HG03439 (cell line): ENCODE measurements at regions not wholly inside any gene's neighbourhood (a gene's known extent, or its start where the extent isn't known, plus 50 kb on each side); places are given as distances from the start of the nearest gene placed in this dataset.

Source experiments
- ATAC-seq: cut with Tn5 transposase; IDR thresholded peaks from one replicate; pipeline ENCODE4 v1.9.1; 2021; ENCODE audit warnings: mild to moderate bottlenecking, moderate library complexity; ENCODE audit not compliant: unreplicated experiment

GRCh38 chr4:178693816-178694215, 1251.6 kb upstream of the AGA start:
- no peak for ATAC-seq

GRCh38 chr4:178696515-178696914, 1254.3 kb upstream of the AGA start:
- no peak for ATAC-seq

- no peak for ATAC-seq
These were observed 1270.2 kb upstream of the AGA start for GRCh38 chr4:178712486-178712885.

DNA sequence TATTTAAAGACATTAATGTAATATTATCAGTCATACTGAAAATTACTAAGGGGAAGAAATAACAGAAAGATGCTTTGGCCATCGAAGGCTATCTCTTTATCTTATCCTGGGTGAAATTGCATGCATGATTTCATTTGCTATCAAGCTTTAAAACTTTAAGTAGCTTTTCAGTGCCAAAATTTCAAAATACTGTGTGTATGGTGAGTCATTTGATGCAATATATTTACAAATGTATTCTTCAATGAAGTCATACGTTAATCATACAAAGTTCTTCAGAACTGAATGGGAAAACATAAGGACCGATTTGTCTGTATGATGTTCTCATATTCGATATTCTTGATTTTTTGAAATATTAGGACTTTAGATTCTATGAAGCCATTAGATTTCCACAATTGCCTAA, 1295.8 kb upstream of the AGA start:
- ATAC-seq, result no peak

GRCh38 chr4:178745203-178745602, 1303.0 kb upstream of the AGA start:
- ATAC-seq, result no peak

DNA sequence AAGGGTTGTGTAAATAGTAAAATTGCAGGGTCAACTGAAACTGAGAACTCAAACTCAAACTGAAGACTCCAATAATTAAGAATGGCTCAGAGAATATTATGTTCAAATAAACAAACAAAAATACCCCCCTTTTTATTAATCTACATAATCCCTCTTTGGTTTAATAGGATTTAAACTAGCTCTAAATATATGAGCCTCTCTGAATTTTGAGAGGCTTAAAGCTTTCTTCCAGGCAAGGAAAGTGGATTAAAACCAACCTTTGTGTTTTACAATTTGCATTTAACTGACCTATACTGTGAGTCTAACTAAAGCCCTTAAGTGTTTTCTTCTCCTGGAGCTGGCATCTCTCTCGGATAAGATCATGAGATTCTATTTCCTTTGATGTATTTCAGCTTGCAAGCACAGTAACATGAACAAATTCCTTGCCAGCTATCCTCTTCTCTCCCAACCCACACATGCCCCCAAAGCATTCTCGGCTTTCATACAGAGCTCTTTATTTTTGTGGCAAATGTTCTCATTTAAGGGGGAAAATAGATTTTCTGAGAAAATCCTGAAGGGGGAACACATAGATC, 1310.8 kb upstream of the AGA start:
- ATAC-seq, result no peak

- no peak for ATAC-seq
These were observed 1336.3 kb upstream of the AGA start for GRCh38 chr4:178778496-178778895.

- no peak for ATAC-seq
These were observed 1339.5 kb upstream of the AGA start for GRCh38 chr4:178781779-178782178.

DNA sequence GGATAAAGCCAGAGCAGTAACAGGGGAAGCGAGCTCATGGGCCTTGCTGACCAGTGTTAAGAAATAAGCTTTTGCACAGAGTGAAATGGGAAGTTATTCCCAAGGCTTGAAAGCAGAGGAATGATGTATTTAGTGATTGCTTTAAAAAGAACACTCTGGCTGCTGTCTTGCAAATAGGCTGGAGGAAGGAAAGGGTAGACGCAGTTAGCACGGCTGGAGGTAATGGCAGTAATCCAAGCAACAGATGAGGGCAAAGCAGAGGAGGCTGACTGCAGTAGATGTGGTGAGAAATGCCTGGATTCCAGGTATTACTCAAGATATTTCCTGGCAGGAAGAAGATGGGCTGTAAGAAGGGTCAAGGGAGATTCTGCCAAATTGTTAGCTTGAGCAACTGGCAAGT, 1342.3 kb upstream of the AGA start:
- no peak for ATAC-seq

DNA sequence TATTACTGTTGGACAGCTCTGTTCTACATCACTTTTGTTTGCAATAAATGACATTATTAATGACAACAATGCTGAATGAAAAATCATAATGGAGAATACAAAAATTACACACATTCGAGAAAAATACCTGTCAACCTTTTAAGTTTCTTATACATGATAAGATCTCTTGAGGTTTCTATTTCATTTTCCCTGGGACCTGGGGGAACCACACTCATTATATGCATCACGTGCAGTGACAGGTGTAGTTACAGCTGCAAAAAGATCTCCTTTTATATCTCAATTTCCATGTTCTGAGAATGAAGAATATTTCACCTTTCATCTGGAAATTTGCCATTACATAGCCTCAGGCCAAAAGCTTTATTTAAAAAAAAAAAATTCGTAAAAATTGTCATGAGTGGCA, 1347.0 kb upstream of the AGA start:
- ATAC-seq, result no peak

DNA sequence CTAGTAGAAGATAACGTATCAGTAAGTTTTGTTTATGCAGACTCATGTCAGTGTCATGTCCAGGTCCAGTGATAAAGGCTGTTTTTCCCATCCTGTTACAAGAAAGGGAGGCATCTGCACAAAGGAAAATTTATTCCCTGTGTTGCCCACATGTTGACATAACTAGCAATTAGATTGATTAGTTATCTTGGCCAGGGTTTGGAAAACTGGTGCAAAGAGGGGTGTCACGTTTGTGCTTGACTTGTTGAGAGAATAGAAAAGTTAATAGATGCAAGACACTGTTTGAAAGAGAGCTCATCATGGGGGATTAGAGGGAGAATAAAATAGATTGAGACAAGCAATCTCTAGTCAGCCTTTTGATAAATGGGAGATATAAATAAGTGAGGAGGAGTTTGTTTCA, 1357.0 kb upstream of the AGA start:
- ATAC-seq, result no peak

DNA sequence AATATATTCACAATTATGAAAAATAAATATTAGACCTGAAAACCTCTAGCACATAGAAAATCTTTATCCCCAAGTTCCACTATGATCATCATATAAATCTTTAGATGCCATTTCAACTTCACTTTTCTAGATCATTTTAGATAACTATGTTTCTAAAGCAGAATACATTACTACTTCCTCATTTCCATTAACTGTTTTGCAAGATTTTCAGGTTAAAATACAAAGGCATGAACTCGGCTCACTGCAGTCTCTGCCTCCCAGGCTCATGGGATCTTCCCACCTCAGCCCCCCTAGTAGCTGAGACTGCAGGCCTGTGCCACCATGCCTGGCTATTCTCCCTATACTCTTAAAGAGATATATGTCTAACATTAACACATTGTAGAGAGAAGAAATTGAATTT, 1365.9 kb upstream of the AGA start:
- no peak for ATAC-seq

DNA sequence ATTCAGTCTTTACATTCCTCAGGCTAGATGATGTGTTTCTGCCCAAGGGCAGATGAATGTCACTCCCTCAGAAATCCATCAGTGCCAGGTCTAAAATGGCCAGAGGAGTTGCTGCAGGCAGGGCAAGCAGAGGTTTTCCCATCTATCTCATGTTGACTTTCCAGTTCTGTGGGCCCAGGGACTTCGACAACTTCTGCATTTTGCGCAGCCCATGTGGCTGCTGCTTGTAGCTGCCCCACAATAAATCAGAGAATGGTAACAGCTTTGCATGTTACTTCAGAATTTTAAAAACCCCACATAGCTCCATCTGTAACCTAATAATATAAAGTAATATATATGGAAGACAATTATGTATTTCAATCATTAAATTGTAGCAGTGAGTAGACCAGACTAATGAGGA, 1367.7 kb upstream of the AGA start:
- ATAC-seq, result no peak

DNA sequence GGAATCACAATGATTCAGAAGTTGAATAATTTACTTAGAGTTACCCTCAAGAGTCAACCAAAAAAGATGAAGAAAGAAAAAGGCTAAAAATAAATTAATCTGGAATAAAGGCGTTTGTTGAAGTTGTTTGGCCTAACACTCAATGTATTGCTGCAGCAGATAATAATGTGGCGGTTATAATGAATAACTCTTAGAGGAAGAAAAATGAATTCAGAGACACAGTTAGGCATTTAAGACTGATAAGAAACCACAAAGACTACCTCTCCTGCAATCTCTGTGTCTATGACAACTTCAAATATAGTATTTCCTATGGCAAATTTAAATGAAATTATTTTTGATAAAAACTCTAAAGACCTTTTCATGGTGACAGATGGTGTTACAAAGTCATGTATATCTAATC, 1369.1 kb upstream of the AGA start:
- ATAC-seq, result no peak

DNA sequence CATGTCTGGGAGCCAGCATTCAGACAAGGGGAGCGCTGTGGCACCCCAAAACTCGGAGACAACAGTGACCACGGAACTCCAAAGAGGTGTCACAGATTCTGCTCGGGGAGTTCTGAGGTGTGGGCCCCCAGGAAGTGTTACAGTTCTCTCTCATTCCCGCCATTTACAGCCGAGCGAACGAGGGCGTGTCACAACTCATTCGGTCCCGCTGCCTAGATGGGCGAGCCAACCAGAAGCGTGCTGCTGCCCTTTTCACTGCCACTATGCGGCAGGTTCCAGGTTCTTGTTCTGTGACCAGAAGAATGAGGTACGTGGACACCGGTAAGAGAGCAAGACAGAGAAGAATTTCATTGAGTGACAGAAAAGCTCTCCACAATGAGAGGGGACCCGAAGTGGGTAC, 1370.6 kb upstream of the AGA start:
- ATAC-seq, result no peak

- no peak for ATAC-seq
These were observed 1372.7 kb upstream of the AGA start for GRCh38 chr4:178814908-178815307.

DNA sequence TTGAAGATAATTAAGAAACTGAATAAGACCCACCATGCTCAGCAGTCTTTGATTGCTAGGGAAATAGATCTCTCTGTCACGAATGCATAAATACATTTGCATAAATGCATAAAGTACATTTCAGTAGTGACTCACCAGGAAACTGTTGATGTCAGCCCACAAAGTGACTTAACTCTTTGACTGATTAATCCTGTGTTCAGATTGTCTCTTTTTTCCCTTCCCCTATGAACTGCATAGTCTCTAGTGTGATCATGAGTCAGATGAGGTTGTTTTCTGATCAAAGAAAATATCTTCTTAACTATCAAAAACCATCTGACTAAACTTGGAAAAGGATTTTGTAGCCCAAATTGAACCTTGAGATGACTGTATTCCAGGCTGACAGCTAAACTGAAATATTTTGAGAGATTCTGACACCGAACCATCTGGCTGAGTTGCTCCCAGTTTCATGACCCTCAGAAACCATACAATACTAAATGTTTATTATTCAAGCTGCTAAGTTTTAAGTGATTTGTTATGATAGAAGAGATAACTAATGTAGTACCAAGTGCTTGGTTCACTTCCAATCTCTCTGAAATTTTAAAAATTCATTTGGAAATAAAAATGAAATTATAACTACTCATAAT, 1381.5 kb upstream of the AGA start:
- no peak for ATAC-seq

DNA sequence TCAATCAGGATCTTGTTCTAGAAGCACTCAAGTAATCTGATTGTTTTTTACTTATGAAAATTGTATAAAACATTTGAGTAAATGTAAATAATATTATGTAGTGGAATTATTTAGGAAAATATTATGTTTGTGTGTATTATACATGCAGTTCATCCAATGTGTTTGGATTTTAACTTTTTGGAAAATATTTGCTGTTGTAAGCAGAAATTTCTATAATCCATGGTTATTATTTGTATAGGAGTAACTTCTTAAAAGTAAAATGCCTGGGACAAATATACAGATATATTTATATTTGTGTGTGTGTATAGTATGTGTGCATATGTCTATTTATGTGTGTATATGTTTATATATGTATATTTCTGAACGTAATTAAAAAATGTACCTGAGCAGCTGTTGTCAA, 1394.6 kb upstream of the AGA start:
- ATAC-seq, result no peak

DNA sequence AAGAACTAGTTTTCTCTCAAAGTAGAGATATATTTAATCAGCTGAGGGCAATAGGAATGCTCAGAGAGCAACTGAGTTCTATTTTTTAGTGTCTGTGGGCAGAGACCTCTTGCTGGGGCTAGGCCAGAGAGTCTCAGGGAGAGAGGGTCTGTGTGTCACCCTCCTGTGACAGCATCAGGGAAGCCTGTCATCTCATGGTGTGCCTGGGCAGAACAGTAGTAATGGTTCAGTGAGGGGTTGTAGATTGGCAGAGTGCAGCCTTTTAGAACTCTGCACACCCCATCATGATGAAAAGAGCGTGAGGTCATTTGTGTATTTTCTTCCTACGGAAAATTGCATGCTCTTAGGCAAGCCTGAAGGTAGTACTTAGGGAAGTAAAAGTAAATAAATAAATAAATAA, 1396.5 kb upstream of the AGA start:
- ATAC-seq, result no peak

GRCh38 chr4:178856139-178856800, 1414.0 kb upstream of the AGA start:
- ATAC-seq, result no peak

DNA sequence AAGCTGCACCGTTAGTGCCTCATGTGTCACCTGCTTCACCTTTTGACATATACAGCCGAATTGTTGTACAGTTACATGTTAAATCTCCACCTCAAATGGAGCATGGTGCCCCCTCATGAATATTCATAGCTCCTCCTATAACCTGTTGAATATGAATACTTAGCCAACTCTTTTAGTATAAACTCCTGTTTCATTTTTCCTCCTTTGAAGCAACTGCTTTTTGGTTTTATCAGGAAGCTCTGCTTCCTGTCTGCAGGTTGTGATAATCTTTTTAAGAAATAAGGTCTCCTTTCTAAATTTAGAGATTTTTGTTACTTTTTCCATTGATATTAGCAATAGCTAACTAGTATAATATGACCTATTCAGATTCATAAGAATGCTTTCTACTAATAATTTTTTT, 1429.2 kb upstream of the AGA start:
- ATAC-seq, result no peak

DNA sequence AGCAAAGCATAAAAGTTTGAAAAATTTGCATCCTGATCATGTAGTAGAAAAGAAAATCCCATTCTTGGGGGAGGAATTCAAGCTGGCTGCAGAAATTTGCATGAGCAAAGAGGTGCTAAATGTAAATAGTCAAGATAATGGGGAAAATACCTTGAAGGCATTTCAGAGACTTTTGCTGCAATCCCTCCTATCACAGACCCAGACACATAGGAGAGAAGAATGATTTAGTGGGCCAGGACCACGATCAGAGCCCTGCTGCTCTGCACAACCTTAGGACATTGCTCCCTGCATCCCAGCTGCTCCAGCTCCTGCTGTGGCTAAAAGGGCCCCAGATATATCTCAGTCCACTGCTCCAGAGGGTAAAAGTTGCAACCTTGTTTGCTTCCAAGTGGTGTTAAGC, 1439.7 kb upstream of the AGA start:
- no peak for ATAC-seq

DNA sequence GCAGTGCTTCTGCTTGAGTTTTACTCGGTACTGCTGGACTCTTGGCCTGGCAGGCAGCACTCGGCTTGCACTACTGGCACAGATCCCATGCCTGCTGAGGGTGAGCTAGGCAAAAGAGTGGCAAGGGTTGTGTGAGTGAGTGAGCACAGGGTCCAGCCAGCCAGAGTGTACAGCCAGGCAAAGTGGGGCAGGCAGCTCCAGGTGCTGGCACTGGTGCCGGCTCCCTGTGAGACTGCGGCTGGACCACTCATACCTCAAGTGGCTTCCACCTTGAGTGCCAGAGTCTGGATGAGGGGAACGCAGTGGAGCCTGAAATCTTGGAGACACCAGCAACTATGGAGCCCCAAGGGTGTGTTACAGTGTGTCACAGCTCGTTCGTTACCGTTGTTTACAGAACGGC, 1451.9 kb upstream of the AGA start:
- ATAC-seq, result no peak
